Choroid plexus epithelial cell (primary cell): ENCODE measurements at regions not wholly inside any gene's neighbourhood (a gene's known extent, or its start where the extent isn't known, plus 50 kb on each side); places are given as distances from the start of the nearest gene placed in this dataset.

Experiments used
- DNase-seq: peaks from one replicate; pipeline ENCODE4 v3.0.0-alpha.2; 2010; ENCODE audit warnings: low read depth
- H3K4me3 ChIP-seq: 2 replicates; pipeline ENCODE4 v1.5.1; 2011; ENCODE audit warnings: low read depth, mild to moderate bottlenecking, control low read depth, low read length, moderate library complexity
- CTCF ChIP-seq: conservative IDR thresholded peaks from 2 replicates; pipeline ENCODE4 v1.5.1; 2011; ENCODE audit warnings: low read depth, mild to moderate bottlenecking, control low read depth, inconsistent platforms, low read length, moderate library complexity

GRCh38 chr15:60226924-60227323 is 170.9 kb downstream of the ANXA2 start:
- H3K4me3 ChIP-seq, result no peak overlapping the region
- no peak for TF ChIP-seq CTCF
- DNase-seq, result no peak

GRCh38 chr15:60228101-60228500 is 169.7 kb downstream of the ANXA2 start:
- no peak for DNase-seq
- no peak overlapping the region for H3K4me3 ChIP-seq
- TF ChIP-seq CTCF, result no peak

- no peak for TF ChIP-seq CTCF
- DNase-seq, result no peak
- H3K4me3 ChIP-seq, result no peak overlapping the region
Measured at GRCh38 chr15:60228619-60229018, 169.2 kb downstream of the ANXA2 start.

GRCh38 chr15:60235951-60236710 is 161.7 kb downstream of the ANXA2 start:
- no peak overlapping the region for H3K4me3 ChIP-seq
- no peak for TF ChIP-seq CTCF
- no peak for DNase-seq

- DNase-seq, result peak; percentile 8
- H3K4me3 ChIP-seq, result no peak overlapping the region
- TF ChIP-seq CTCF, result no peak
Measured at GRCh38 chr15:60237446-60237845, 160.3 kb downstream of the ANXA2 start.

GRCh38 chr15:60243769-60244168 is 154.0 kb downstream of the ANXA2 start:
- TF ChIP-seq CTCF, result no peak
- no peak overlapping the region for H3K4me3 ChIP-seq
- DNase-seq, result peak; percentile 4

GRCh38 chr15:60244813-60245212 is 153.0 kb downstream of the ANXA2 start:
- DNase-seq, result no peak
- no peak for TF ChIP-seq CTCF
- H3K4me3 ChIP-seq, result no peak overlapping the region
